NB4 (cell line): ENCODE measurements at regions not wholly inside any gene's neighbourhood (a gene's known extent, or its start where the extent isn't known, plus 50 kb on each side); places are given as distances from the start of the nearest gene placed in this dataset.

Experiments used
- MYC ChIP-seq: IDR thresholded peaks from 2 replicates; pipeline ENCODE4 v1.6.1; 2011; ENCODE audit warnings: low read depth, low read length
- POLR2A ChIP-seq: IDR thresholded peaks from 2 replicates; pipeline ENCODE4 v1.6.1; 2011; ENCODE audit warnings: mild to moderate bottlenecking; ENCODE audit not compliant: insufficient read length; ENCODE audit errors: extremely low read depth
- TF ChIP-seq, protein P1 (sequence below): IDR thresholded peaks from one replicate; pipeline ENCODE4 v1.5.1; 2012; ENCODE audit warnings: low read depth, low read length

DNA sequence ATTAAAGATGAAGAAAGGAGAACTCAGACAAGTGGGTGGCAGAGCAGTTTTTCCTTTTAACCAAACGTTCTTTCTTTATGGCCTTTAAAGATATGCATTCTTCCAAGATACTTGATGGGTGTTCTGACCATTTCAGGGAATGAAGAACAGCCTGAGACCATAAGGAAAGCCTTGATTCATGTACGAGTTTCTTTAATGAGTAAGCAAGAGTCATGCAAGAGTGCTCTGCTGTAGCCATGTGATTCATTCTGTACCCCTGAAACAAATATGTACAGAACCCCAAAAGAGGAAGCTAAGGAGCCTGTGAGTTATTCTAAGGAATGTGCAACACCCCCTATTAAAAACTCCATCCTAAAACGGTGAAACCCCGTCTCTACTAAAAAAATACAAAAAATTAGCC lies 372.8 kb downstream of the MTX2 start:
- TF ChIP-seq MYC: no peak
- no peak for TF ChIP-seq POLR2A
- TF ChIP-seq, protein P1, sequence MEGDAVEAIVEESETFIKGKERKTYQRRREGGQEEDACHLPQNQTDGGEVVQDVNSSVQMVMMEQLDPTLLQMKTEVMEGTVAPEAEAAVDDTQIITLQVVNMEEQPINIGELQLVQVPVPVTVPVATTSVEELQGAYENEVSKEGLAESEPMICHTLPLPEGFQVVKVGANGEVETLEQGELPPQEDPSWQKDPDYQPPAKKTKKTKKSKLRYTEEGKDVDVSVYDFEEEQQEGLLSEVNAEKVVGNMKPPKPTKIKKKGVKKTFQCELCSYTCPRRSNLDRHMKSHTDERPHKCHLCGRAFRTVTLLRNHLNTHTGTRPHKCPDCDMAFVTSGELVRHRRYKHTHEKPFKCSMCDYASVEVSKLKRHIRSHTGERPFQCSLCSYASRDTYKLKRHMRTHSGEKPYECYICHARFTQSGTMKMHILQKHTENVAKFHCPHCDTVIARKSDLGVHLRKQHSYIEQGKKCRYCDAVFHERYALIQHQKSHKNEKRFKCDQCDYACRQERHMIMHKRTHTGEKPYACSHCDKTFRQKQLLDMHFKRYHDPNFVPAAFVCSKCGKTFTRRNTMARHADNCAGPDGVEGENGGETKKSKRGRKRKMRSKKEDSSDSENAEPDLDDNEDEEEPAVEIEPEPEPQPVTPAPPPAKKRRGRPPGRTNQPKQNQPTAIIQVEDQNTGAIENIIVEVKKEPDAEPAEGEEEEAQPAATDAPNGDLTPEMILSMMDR: no peak
